ENCODE measurements at regions not wholly inside any gene's neighbourhood (a gene's known extent, or its start where the extent isn't known, plus 50 kb on each side); places are given as distances from the start of the nearest gene placed in this dataset.

DNA sequence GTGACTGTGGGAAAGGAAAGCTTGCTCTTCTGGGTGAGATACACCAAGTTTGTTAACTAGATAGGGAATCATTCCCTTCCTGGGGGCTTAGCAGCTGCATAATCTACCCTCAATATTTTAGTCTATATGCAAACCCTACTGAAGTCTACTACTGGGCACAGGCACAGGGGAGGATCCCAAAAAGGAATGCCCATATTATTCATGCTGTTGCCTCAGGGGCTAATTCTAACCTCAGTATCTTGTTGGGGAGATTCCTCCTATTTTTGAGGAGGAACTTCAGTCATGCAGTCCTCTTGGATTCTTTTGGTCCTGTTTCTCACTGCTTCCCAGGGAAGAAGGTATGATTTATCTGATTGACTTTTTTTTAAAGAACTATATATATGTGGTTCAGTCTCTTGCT lies 58.9 kb upstream of the ANKS1B start:
- no peaks in the 10 kb centered on the region for H3K9me3 ChIP-seq (ENCODE audit: control insufficient read depth in 5 of 5, low read length in 5 of 5)
- H3K4me1 ChIP-seq (ENCODE audit: control insufficient read depth in 5 of 5, insufficient read depth in 5 of 5, low read length in 5 of 5) = no peaks in the 10 kb centered on the region
- H3K27ac ChIP-seq (ENCODE audit: low read depth, low read length) = no peak overlapping the region
- no peaks in the 10 kb centered on the region for H3K27me3 ChIP-seq (ENCODE audit: control insufficient read depth in 5 of 5, insufficient read depth in 4 of 5, low read length in 5 of 5)
- H3K36me3 ChIP-seq (ENCODE audit: control insufficient read depth in 5 of 5, insufficient read depth in 5 of 5, low read length in 5 of 5) = peaks cover 10 to 36% (median 25%) of the 10 kb centered on the region in 5 donors
- H3K9ac ChIP-seq (ENCODE audit: low read length in 5 of 5) = no peak overlapping the region
- no peak overlapping the region for H3K4me3 ChIP-seq (ENCODE audit: low read depth in 1 of 5, low read length in 5 of 5)

Measured in subcutaneous abdominal adipose tissue (tissue), 5 donors.